DND-41 (cell line): ENCODE measurements at regions not wholly inside any gene's neighbourhood (a gene's known extent, or its start where the extent isn't known, plus 50 kb on each side); places are given as distances from the start of the nearest gene placed in this dataset.
A peak's percentile ranks its signal among the peaks of the same experiment; 100 is the strongest.

Source experiments
- ATAC-seq: fragments of 200-7000 bp; cut with Tn5 transposase; 3 replicates; pipeline ENCODE4 v1.9.1; 2021; ENCODE audit warnings: low read depth; ENCODE audit not compliant: insufficient read depth
- DNase-seq: peaks from one replicate; pipeline ENCODE4 v3.0.0-alpha.2; 2020
- H2AFZ ChIP-seq: 2 replicates; pipeline ENCODE4 v1.6.0; 2012; ENCODE audit warnings: low read depth, low read length
- H3K27ac ChIP-seq: 2 replicates; pipeline ENCODE4 v1.5.1; 2012; ENCODE audit warnings: low read length, inconsistent platforms
- H3K27me3 ChIP-seq: fragments of 200-600 bp; sonication (generic); 2 replicates; pipeline ENCODE4 v1.6.0; 2012; ENCODE audit warnings: low read length, mild to moderate bottlenecking, inconsistent platforms; ENCODE audit not compliant: insufficient read depth, poor library complexity
- H3K36me3 ChIP-seq: 2 replicates; pipeline ENCODE4 v1.5.1; 2012; ENCODE audit warnings: low read length, inconsistent platforms; ENCODE audit not compliant: insufficient read depth
- H3K4me1 ChIP-seq: 2 replicates; pipeline ENCODE4 v1.5.1; 2012; ENCODE audit warnings: mild to moderate bottlenecking, low read length; ENCODE audit not compliant: insufficient read depth
- H3K4me2 ChIP-seq: 2 replicates; pipeline ENCODE4 v1.6.0; 2012; ENCODE audit warnings: mild to moderate bottlenecking, moderate library complexity, low read length, inconsistent platforms; ENCODE audit not compliant: insufficient read depth
- H3K4me3 ChIP-seq, 2 experiments: fragments of 200-600 bp in 1 of 2; shearing (Covaris generic) in 1 of 2; 2 replicates each; pipeline ENCODE4 v1.5.1; 2012 to 2016; ENCODE audit warnings: inconsistent platforms in 2 of 2, low read length in 2 of 2, mild to moderate bottlenecking in 2 of 2, low read depth in 1 of 2, moderate library complexity in 1 of 2
- H3K79me2 ChIP-seq: 2 replicates; pipeline ENCODE4 v1.6.0; 2012; ENCODE audit warnings: low read length, inconsistent platforms; ENCODE audit not compliant: insufficient read depth
- H3K9ac ChIP-seq: 2 replicates; pipeline ENCODE4 v1.6.0; 2012; ENCODE audit warnings: low read depth, mild to moderate bottlenecking, inconsistent platforms, low read length, moderate library complexity
- H3K9me3 ChIP-seq: 2 replicates; pipeline ENCODE4 v1.5.1; 2012; ENCODE audit warnings: low read length, moderate library complexity, mild to moderate bottlenecking, inconsistent platforms; ENCODE audit not compliant: insufficient read depth, severe bottlenecking
- H4K20me1 ChIP-seq: 2 replicates; pipeline ENCODE4 v1.6.0; 2012; ENCODE audit warnings: low read length; ENCODE audit not compliant: insufficient read depth
- CTCF ChIP-seq: IDR thresholded peaks from 2 replicates; pipeline ENCODE4 v1.5.1; 2012; ENCODE audit warnings: borderline replicate concordance, low read length, moderate library complexity, mild to moderate bottlenecking; ENCODE audit not compliant: poor library complexity, severe bottlenecking; ENCODE audit errors: extremely low read depth
- EZH2 ChIP-seq: IDR thresholded peaks from 3 replicates; pipeline ENCODE4 v1.6.1; 2012; ENCODE audit warnings: borderline replicate concordance, low read depth, mild to moderate bottlenecking, moderate library complexity, low read length, inconsistent platforms; ENCODE audit not compliant: severe bottlenecking

DNA sequence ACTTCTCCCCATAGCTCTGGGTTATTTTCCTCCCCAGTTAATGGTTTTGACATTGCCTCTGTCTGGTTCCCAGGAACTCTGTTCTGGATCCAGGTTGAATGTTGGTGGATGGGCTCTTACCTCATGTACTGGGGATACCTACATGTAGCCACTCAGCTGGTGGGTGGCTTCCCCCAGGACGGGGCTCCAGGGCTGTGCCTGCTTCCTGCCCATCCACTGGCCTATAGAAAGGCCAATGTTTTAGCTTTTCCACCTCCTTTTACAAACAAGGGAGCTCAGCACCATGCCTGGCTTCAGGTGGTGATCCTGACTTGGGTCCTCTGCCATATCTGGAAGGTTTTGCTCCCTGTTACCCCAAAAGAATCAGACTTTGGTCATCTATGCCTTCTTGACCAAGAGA is 120.2 kb downstream of the AKAP11 start:
- TF ChIP-seq EZH2 (no peak), CTCF (no peak)
- Histone ChIP-seq H3K4me1 (peaks cover 75% of the 10 kb centered on the region), H3K79me2 (no peaks in the 10 kb centered on the region), H3K27ac (peak overlapping the region; percentile 97), H3K9ac (peak overlapping the region; percentile 27), H3K4me2 (peak overlapping the region; percentile 50), H3K4me3 (peak overlapping the region in 1 of 2 experiments; percentile 1; a peak in 1 of 4 replicates), H3K9me3 (no peaks in the 10 kb centered on the region), H3K36me3 (no peaks in the 10 kb centered on the region), H3K27me3 (no peaks in the 10 kb centered on the region), H4K20me1 (no peaks in the 10 kb centered on the region), H2AFZ (no peak overlapping the region)
- DNase-seq, result peak; percentile 20
- ATAC-seq, result no peak

DNA sequence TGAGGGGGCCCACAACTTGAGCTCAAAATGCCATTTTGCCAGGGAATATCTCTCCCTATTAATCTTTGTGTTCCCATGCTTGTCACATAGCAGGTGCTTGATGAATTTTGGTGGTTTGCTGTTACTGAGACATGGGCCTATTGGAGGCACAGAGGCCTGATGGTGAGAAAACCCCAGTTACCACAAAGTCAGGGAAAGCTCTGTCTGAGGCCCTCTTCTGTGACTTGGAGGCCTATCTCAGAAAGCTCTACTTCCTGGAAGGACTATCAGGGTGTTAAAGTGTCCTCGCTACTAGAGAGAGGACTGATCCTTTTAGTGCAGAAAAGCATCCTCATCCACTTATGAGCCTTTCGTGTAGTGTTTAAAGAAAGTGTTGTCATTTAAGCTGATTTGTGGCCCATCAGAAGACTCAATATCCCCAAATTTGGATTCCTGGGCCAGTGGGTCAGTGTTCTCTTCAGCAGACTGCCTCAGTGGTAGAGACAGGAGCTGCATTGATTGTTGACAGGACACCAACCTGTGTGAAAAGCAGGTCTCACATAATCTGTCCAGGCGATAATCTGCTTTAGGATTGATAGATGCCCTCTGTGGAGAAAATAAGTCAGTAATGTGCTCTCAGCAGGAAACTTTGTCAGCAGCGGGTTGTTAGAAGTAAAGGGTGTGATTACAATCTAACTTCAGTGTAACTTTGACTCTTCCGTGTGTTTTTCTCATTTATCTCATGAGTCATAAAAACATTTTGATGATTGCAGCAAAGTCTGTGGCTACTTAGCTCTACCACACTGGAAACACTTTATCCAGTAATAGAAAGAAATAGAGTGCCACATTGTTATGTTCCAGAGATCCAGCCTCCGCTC is 121.0 kb downstream of the AKAP11 start:
- H3K9ac ChIP-seq, result peak overlapping the region; percentile 45
- DNase-seq, result peak; percentile 85
- peak overlapping the region in 1 of 2 experiments; percentile 10; a peak in 1 of 4 replicates for H3K4me3 ChIP-seq
- peak; percentile 81 for ATAC-seq
- H3K27ac ChIP-seq, result peak overlapping the region; percentile 97
- no peaks in the 10 kb centered on the region for H3K27me3 ChIP-seq
- TF ChIP-seq EZH2 (no peak), CTCF (no peak)
- H3K79me2 ChIP-seq, result no peaks in the 10 kb centered on the region
- peaks cover 67% of the 10 kb centered on the region for H3K4me1 ChIP-seq
- peak overlapping the region; percentile 50 for H3K4me2 ChIP-seq
- H4K20me1 ChIP-seq, result no peaks in the 10 kb centered on the region
- no peaks in the 10 kb centered on the region for H3K36me3 ChIP-seq
- H2AFZ ChIP-seq, result no peak overlapping the region
- no peaks in the 10 kb centered on the region for H3K9me3 ChIP-seq

GRCh38 chr13:42393573-42394360 is 121.8 kb downstream of the AKAP11 start:
- Histone ChIP-seq H3K79me2 (no peaks in the 10 kb centered on the region), H4K20me1 (no peaks in the 10 kb centered on the region), H3K4me2 (peak overlapping the region; percentile 50), H3K27ac (peak overlapping the region; percentile 97), H3K9ac (peak overlapping the region; percentile 45), H3K27me3 (no peaks in the 10 kb centered on the region), H2AFZ (peak overlapping the region; percentile 6; the same call in 1 of the 2 replicates), H3K9me3 (no peaks in the 10 kb centered on the region), H3K4me3 (peak overlapping the region in 1 of 2 experiments; percentile 16; a peak in 1 of 4 replicates), H3K36me3 (no peaks in the 10 kb centered on the region), H3K4me1 (peaks cover 59% of the 10 kb centered on the region)
- TF ChIP-seq CTCF (no peak), EZH2 (no peak)
- DNase-seq (peak; percentile 35), ATAC-seq (no peak)
